Adrenal gland (tissue), 9 donors: ENCODE measurements at regions not wholly inside any gene's neighbourhood (a gene's known extent, or its start where the extent isn't known, plus 50 kb on each side); places are given as distances from the start of the nearest gene placed in this dataset.

Experiments used
- DNase-seq, 7 donors: peaks; one replicate each; pipeline ENCODE4 v3.0.0-alpha.2; 2019 to 2020
- H3K27ac ChIP-seq, 5 donors: fragments of 200-600 bp; sonication (generic) in 4 of 5; 1 replicate in 3 of 5; 2 replicates in 2 of 5; pipeline versions ENCODE4 v1.5.1 to v1.8.0; 2016 to 2020; ENCODE audit warnings: mild to moderate bottlenecking in 1 of 5
- H3K27me3 ChIP-seq: fragments of 200-600 bp; 2 replicates; pipeline ENCODE4 v1.8.0; 2021
- H3K36me3 ChIP-seq, 2 donors: fragments of 200-600 bp; replicated peaks in 1 of 2; 1 replicate in 1 of 2; 2 replicates in 1 of 2; pipeline versions ENCODE4 v1.5.1 to v1.8.0; 2018 to 2022
- H3K4me1 ChIP-seq, 2 donors: fragments of 200-600 bp; replicated peaks in 1 of 2; 1 replicate in 1 of 2; 2 replicates in 1 of 2; pipeline versions ENCODE4 v1.5.1 to v1.8.0; 2018 to 2021
- H3K4me3 ChIP-seq, 4 donors: fragments of 200-600 bp; sonication (generic) in 3 of 4; one replicate each; pipeline ENCODE4 v1.5.1; 2016 to 2018
- H3K9me3 ChIP-seq, 3 donors: fragments of 200-600 bp; sonication (generic) in 1 of 3; replicated peaks in 1 of 3; 1 replicate in 2 of 3; 2 replicates in 1 of 3; pipeline versions ENCODE4 v1.5.1 to v1.8.0; 2016 to 2021
- CTCF ChIP-seq, 6 experiments: fragments of 450-650 bp in 4 of 6; fragments of 200-600 bp in 2 of 6; sonication (generic) in 1 of 6; IDR thresholded peaks; 1 replicate in 5 of 6; 2 replicates in 1 of 6; pipeline versions ENCODE4 v1.5.1 to v1.8.0; 2016 to 2021; ENCODE audit warnings: antibody characterized with exemption in 6 of 6, mild to moderate bottlenecking in 2 of 6, moderate library complexity in 1 of 6
- POLR2A ChIP-seq, 2 donors: fragments of 450-650 bp; IDR thresholded peaks; one replicate each; pipeline ENCODE4 v1.6.1; 2017; ENCODE audit warnings: antibody characterized with exemption in 2 of 2, mild to moderate bottlenecking in 2 of 2, moderate library complexity in 1 of 2
- WGBS, 4 donors: extraction: QIAGEN DNeasy Blood & Tissue Kit in 2 of 4; methylation state at CpG; one replicate each; pipeline versions ENCODE4 v1.1.5 to v1.1.7; 2013 to 2017; 5-methylcytosine and 5-hydroxymethylcytosine counted together
- intact Hi-C, 2 donors: fragments of 100-400 bp; cut with DNase I; formaldehyde crosslinking; loops; one replicate each; pipeline versions ENCODE4 v1.14.1 to v1.15.0; 2022 to 2023
- donor health status: healthy with polysubstance abuse.
- donor health status: Bipolar disorder and iron deficiency.
- donor health status: DM: yes; HTN: yes; CAD: no.
- donor health status: DM: no; HTN: no; CAD: no.
- donor health status: DM: no; HTN: no; CAD: no.

- intact Hi-C loops, result no loop called here
- H3K4me1 ChIP-seq, result no peaks in the 10 kb centered on the region
- H3K9me3 ChIP-seq, result no peaks in the 10 kb centered on the region
- TF ChIP-seq POLR2A (IDR thresholded peaks at IDR 0.05) (no peak), CTCF (IDR thresholded peaks at IDR 0.05) (no peak)
- 60 to 71% (median 65%) methylated on average over 4 of the region's 4 CpGs for WGBS, 4 donors
- DNase-seq, result no peak
- no peak overlapping the region for H3K4me3 ChIP-seq
- no peaks in the 10 kb centered on the region for H3K27me3 ChIP-seq
- no peaks in the 10 kb centered on the region for H3K36me3 ChIP-seq
- no peak overlapping the region for H3K27ac ChIP-seq
Observed at GRCh38 chr16:17939723-17940122, 396.8 kb downstream of the NPIPA8 start.

GRCh38 chr16:17939122-17939536, 397.4 kb downstream of the NPIPA8 start:
- 23 to 28% (median 24%) methylated on average over 2 of the region's 2 CpGs for WGBS, 4 donors
- no peak for DNase-seq
- Histone ChIP-seq H3K4me3 (no peak overlapping the region), H3K36me3 (no peaks in the 10 kb centered on the region), H3K4me1 (no peaks in the 10 kb centered on the region), H3K27ac (no peak overlapping the region), H3K27me3 (no peaks in the 10 kb centered on the region), H3K9me3 (no peaks in the 10 kb centered on the region)
- intact Hi-C loops, result no loop called here
- TF ChIP-seq CTCF (IDR thresholded peaks at IDR 0.05), result no peak
- TF ChIP-seq POLR2A (IDR thresholded peaks at IDR 0.05), result no peak

- H3K9me3 ChIP-seq, result no peaks in the 10 kb centered on the region
- 70 to 79% (median 76%) methylated on average over 3 of the region's 3 CpGs for WGBS, 4 donors
- H3K4me1 ChIP-seq, result no peaks in the 10 kb centered on the region
- no peak overlapping the region for H3K4me3 ChIP-seq
- H3K27me3 ChIP-seq, result no peaks in the 10 kb centered on the region
- no peak overlapping the region for H3K27ac ChIP-seq
- H3K36me3 ChIP-seq, result no peaks in the 10 kb centered on the region
- TF ChIP-seq POLR2A (IDR thresholded peaks at IDR 0.05) (no peak), CTCF (IDR thresholded peaks at IDR 0.05) (no peak)
- DNase-seq, result no peak
- intact Hi-C loops, result no loop called here
Observed at GRCh38 chr16:17938546-17938945, 398.0 kb downstream of the NPIPA8 start.

GRCh38 chr16:17936766-17937402, 399.7 kb downstream of the NPIPA8 start:
- Histone ChIP-seq H3K27me3 (no peaks in the 10 kb centered on the region), H3K36me3 (no peaks in the 10 kb centered on the region), H3K4me3 (no peak overlapping the region), H3K9me3 (no peaks in the 10 kb centered on the region), H3K27ac (no peak overlapping the region), H3K4me1 (no peaks in the 10 kb centered on the region)
- WGBS, 4 donors, result 59 to 67% (median 62%) methylated on average over 6 of the region's 6 CpGs
- intact Hi-C loops, result no loop called here
- TF ChIP-seq POLR2A (IDR thresholded peaks at IDR 0.05), result no peak
- no peak for TF ChIP-seq CTCF (IDR thresholded peaks at IDR 0.05)
- DNase-seq, result no peak
